ENCODE measurements at regions not wholly inside any gene's neighbourhood (a gene's known extent, or its start where the extent isn't known, plus 50 kb on each side); places are given as distances from the start of the nearest gene placed in this dataset.
"Not testable (repeated sequence)": the region's sequence is repeated elsewhere in the genome, so short reads cannot be mapped to it uniquely, and the experiment has no call there.

- no peak for TF ChIP-seq GATA1 (IDR thresholded peaks at IDR 0.05; ENCODE audit: low read depth, low read length)
- TF ChIP-seq POLR2A (IDR thresholded peaks at IDR 0.05; ENCODE audit: low read length): no peak
- no peak for DNase-seq
These were observed 683.3 kb upstream of the CADM2 start for GRCh38 chr3:84275532-84275931.

GRCh38 chr3:84277562-84278224 lies 681.1 kb upstream of the CADM2 start:
- DNase-seq: no peak
- TF ChIP-seq GATA1 (IDR thresholded peaks at IDR 0.05; ENCODE audit: low read depth, low read length) (no peak), POLR2A (IDR thresholded peaks at IDR 0.05; ENCODE audit: low read length) (no peak)

GRCh38 chr3:84292128-84292527 lies 666.7 kb upstream of the CADM2 start:
- TF ChIP-seq GATA1 (IDR thresholded peaks at IDR 0.05; ENCODE audit: low read depth, low read length) (no peak), POLR2A (IDR thresholded peaks at IDR 0.05; ENCODE audit: low read length) (no peak)
- DNase-seq: no peak

GRCh38 chr3:84299329-84299728 lies 659.5 kb upstream of the CADM2 start:
- no peak for DNase-seq
- TF ChIP-seq GATA1 (IDR thresholded peaks at IDR 0.05; ENCODE audit: low read depth, low read length) (no peak), POLR2A (IDR thresholded peaks at IDR 0.05; ENCODE audit: low read length) (no peak)

- TF ChIP-seq GATA1 (IDR thresholded peaks at IDR 0.05; ENCODE audit: low read depth, low read length) (no peak), POLR2A (IDR thresholded peaks at IDR 0.05; ENCODE audit: low read length) (no peak)
These were observed 654.6 kb upstream of the CADM2 start for GRCh38 chr3:84304214-84304613.

GRCh38 chr3:84307339-84307738 lies 651.5 kb upstream of the CADM2 start:
- TF ChIP-seq POLR2A (IDR thresholded peaks at IDR 0.05; ENCODE audit: low read length): no peak
- TF ChIP-seq GATA1 (IDR thresholded peaks at IDR 0.05; ENCODE audit: low read depth, low read length): no peak
- DNase-seq: no peak

More at GRCh38 chr3:84304214-84304613, 654.6 kb upstream of the CADM2 start:
- DNase-seq: no peak

GRCh38 chr3:84308379-84308778 lies 650.4 kb upstream of the CADM2 start:
- no peak for DNase-seq

GRCh38 chr3:84318273-84318809 lies 640.4 kb upstream of the CADM2 start:
- TF ChIP-seq POLR2A (IDR thresholded peaks at IDR 0.05; ENCODE audit: low read length) (no peak), GATA1 (IDR thresholded peaks at IDR 0.05; ENCODE audit: low read depth, low read length) (no peak)
- DNase-seq: no peak

More at GRCh38 chr3:84308379-84308778, 650.4 kb upstream of the CADM2 start:
- no peak for TF ChIP-seq POLR2A (IDR thresholded peaks at IDR 0.05; ENCODE audit: low read length)
- TF ChIP-seq GATA1 (IDR thresholded peaks at IDR 0.05; ENCODE audit: low read depth, low read length): no peak

- DNase-seq: not testable (repeated sequence)
These were observed 593.1 kb upstream of the CADM2 start for GRCh38 chr3:84365563-84366278.
